HEK293 (cell line): ENCODE measurements at regions not wholly inside any gene's neighbourhood (a gene's known extent, or its start where the extent isn't known, plus 50 kb on each side); places are given as distances from the start of the nearest gene placed in this dataset.

Source experiments
- CTCF ChIP-seq: fragments of 450-650 bp; formaldehyde crosslinking; IDR thresholded peaks from 2 replicates; pipeline ENCODE4 v1.5.1; 2016; ENCODE audit warnings: missing biosample characterization, missing genetic modification characterization
- RBAK ChIP-seq: fragments of 450-650 bp; formaldehyde crosslinking; IDR thresholded peaks from 2 replicates; pipeline ENCODE4 v1.5.1; 2016; ENCODE audit warnings: missing biosample characterization, missing genetic modification characterization
- ZNF280D ChIP-seq: fragments of 450-650 bp; formaldehyde crosslinking; IDR thresholded peaks from 2 replicates; pipeline ENCODE4 v1.5.1; 2016; ENCODE audit warnings: missing biosample characterization, missing genetic modification characterization

GRCh38 chr10:78416031-78417011, 382.7 kb downstream of the RPS24 start:
- TF ChIP-seq RBAK (tag by site-specific recombination) (no peak), ZNF280D (tag by site-specific recombination) (no peak), CTCF (tag by site-specific recombination) (no peak)
